HG03520 (cell line): ENCODE measurements at regions not wholly inside any gene's neighbourhood (a gene's known extent, or its start where the extent isn't known, plus 50 kb on each side); places are given as distances from the start of the nearest gene placed in this dataset.
"Not testable (repeated sequence)": the region's sequence is repeated elsewhere in the genome, so short reads cannot be mapped to it uniquely, and the experiment has no call there.

Experiments
- ATAC-seq: cut with Tn5 transposase; IDR thresholded peaks from one replicate; pipeline ENCODE4 v1.9.1; 2021; ENCODE audit warnings: mild to moderate bottlenecking, moderate library complexity; ENCODE audit not compliant: unreplicated experiment

- no peak for ATAC-seq
Measured at GRCh38 chr13:62473944-62474237, 1058.2 kb upstream of the PCDH20 start.

GRCh38 chr13:62473190-62473943, 1057.7 kb upstream of the PCDH20 start:
- no peak for ATAC-seq

DNA sequence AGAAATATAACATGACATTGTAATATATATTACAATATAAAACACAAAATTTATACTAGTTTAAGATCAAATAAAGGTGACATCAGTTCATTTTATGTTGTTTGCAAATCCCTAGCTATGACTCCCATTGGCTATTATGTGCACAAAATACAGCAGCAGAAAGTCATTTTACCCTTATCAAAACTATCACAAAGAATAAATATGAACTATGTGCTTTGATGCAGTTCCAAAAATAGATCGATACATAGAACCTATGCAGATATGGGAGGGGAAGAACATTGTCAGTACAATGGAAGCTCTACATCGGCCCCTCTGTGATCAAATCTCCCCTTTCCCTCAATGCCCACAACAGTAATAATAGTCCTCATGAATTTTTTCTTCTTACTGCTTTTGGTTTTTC, 1038.1 kb upstream of the PCDH20 start:
- no peak for ATAC-seq

DNA sequence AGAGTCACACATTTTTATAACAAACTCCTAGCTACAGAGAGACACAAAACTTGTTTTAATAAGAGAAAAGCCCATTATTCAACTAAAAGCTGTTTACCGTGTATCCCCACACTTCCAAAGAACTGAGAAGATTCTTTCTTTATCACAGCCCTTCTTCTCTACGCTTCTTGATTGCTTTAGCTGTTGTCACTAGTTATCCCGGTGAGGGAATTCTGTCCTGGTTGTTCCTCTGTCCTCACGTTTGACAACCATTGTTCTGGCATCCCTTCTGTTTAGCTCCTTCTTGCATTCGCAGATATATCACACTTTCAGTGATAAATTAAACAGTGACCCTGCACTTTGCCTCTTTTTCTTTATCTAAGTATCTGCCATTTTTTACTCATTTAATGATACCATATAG, 1035.1 kb upstream of the PCDH20 start:
- ATAC-seq: no peak

DNA sequence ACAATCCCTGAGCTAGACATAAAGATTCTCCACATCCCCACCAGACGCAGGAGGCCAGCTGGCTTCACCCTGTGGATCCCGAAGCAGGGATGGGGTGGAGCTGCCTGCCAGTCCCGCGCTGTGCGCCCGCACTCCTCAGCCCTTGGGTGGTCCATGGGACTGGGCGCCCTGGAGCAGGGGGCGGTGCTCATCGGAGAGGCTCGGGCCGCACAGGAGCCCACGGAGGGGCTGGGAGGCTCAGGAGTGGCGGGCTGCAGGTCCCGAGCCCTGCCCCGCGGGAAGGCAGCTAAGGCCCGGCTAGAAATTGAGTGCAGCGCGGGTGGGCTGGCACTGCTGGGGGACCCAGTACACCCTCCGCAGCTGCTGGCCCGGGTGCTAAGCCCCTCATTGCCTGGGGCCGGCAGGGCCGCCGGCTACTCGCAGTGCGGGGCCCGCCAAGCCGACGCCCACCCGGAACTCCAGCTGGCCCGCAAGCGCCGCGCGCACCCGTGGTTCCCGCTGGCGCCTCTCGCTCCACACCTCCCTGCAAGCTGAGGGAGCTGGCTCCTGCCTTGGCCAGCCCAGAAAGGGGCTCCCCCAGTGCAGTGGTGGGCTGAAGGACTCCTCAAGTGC, 1032.2 kb upstream of the PCDH20 start:
- ATAC-seq: not testable (repeated sequence)

DNA sequence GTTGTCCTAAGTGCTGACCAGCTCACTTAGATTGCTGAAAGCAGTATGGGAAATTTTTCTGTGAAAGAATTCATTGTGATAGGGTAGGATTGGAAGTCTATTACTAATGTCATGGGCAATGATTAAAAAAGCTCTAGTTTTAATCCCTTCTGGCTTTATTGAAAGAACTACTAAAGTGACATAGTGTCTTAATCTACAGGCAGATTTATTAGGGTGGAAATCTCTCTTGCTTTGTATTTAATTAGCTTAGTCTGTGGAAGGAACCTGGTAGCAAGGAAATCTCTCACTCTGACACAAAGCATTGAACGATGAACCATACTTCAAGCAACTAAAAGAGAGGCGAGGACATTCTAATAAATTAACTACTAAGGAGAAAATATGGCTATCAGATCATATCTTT, 1029.2 kb upstream of the PCDH20 start:
- no peak for ATAC-seq

GRCh38 chr13:62434081-62434480, 1018.4 kb upstream of the PCDH20 start:
- ATAC-seq: no peak

- ATAC-seq: no peak
Measured at GRCh38 chr13:62433660-62434059, 1018.0 kb upstream of the PCDH20 start.

GRCh38 chr13:62432906-62433305, 1017.3 kb upstream of the PCDH20 start:
- no peak for ATAC-seq

- no peak for ATAC-seq
Measured at GRCh38 chr13:62432295-62432694, 1016.6 kb upstream of the PCDH20 start.

- ATAC-seq: no peak
Measured at GRCh38 chr13:62431852-62432251, 1016.2 kb upstream of the PCDH20 start.

DNA sequence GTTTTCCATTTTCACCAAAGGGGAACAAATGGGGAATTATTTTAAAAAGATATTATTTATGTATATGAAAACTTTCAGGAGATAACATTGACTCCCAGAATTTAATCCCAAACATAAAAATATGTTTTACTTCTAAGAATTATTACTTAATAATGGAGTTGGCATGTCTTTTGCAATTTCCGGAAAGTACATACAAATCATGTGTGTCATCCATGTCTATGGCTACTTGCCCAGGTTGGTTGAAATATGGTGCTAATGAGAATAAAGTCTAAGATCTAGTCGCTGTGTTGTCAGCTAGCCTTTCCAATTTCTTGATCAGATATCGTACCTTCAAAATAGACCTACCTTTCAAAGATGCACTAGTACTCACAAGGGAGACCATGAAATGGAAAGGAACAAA, 1003.2 kb upstream of the PCDH20 start:
- ATAC-seq: no peak

- ATAC-seq: no peak
Measured at GRCh38 chr13:62418376-62418775, 1002.7 kb upstream of the PCDH20 start.

GRCh38 chr13:62407871-62408270, 992.2 kb upstream of the PCDH20 start:
- ATAC-seq: no peak

- no peak for ATAC-seq
Measured at GRCh38 chr13:62388515-62388914, 972.9 kb upstream of the PCDH20 start.

DNA sequence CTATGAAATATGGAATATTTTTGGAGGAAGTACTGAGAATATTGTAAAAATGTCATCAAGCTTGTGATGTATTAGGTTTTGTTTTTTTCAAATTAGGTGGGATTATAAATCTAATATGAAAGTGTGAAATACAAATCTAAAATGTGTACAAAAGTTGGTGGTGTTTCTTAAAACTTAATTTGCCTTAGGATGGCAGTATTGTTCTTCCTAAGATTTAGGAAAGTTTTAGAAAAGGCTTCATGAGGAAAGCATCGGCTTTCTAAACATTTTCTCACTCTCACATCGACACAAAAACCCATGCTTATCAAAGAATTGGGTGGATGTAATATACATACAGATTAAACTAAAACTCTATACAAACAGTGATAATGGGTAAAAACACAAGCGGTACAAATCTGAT, 972.0 kb upstream of the PCDH20 start:
- ATAC-seq: no peak

DNA sequence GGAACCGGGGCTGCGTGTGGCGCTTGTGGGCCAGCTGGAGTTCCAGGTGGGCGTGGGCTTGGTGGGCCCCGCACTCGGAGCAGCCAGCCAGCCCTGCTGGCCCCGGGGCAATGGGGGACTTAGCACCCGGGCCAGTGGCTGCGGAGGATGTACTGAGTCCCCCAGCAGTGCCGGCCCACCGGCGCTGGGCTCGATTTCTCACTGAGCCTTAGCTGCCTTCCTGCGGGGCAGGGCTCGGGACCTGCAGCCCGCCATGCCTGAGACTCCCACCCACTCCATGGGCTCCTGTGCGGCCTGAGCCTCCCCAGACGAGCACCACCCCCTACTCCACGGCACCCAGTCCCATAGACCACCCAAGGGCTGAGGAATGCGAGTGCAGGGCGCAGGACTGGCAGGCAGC, 963.6 kb upstream of the PCDH20 start:
- not testable (repeated sequence) for ATAC-seq

GRCh38 chr13:62377838-62378237, 962.2 kb upstream of the PCDH20 start:
- ATAC-seq: no peak

DNA sequence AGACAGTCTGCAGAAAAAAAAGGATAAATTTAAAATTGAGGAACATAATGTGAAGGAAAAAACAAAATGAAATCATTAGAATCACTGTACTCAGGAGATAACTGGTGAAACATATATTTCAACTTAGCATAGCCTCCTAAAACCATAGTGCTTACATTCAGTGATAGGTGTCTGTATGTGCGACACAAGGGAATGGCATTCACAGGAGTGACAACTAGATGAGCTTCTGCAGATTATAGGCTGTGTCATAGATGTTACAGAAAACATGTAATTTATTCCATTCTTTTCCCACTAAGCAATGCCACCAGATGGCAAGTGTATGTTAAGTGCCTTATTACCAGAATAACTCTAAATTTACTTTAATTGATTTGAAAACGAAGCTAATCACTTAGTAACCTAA, 960.0 kb upstream of the PCDH20 start:
- ATAC-seq: no peak

DNA sequence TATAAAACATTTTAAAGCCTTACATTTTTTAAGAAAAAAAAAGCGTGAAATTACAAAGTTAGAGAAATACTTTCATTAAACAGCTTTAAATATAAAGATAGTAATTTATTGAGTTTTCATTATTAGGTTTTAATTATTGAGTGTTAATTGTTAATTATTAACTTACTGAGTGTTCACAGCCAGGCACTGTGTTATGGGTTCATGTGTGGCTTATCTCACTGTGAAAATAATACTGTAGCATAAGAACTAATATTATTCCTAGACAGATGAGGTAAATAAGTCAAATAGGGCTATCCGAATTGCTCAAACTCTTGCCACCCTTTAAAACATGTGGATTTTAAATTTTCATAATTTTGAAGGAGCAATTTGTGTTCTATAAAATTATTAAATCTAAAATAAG, 956.1 kb upstream of the PCDH20 start:
- ATAC-seq: no peak

DNA sequence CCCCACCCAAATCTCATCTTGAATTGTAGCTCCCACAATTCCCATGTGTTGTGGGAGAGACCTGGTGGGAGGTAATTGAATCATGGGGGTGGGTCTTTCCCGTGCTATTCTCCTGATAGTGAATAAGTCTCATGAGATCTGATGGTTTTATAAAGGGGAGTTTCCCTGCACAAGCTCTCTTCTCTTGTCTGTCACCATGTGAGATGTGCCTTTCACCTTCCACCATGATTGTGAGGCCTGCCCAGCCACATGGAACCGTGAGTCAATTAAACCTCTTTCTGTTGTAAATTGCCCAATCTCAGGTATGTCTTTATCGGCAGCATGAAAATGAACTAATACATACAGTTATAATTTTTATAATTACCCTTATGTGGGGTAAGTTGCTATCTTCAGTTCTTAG, 952.3 kb upstream of the PCDH20 start:
- ATAC-seq: not testable (repeated sequence)

DNA sequence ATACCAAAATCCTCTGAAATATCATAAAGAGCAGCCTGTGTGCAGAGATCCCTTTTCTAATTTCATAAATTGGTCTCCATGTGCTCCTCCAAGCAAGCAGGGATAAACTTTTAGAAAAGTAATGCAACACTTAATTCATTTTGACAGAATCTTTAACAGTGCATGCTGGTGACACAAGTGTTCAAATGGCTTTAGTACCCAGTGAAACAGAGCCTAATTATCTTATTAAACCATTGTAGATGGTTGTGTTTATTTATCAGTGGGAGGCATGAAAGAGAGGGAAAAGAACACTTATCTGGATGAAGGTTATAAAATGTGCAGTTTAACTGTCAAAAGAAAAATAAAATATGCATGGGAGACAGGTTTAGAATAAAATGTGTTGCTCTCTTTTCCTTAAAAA, 945.0 kb upstream of the PCDH20 start:
- no peak for ATAC-seq

DNA sequence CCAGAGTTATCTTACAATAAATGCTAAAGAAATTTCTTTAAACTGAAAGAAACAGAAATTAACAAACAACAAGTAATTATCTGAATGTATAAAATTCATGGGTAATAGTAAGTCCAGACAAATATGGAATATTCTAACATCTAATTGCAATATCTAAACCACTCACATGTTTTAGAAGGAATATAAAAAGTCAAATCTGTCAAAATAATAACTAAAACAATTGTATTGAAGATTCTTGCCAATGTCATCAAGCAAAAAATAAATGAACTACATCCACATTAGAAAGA, 942.9 kb upstream of the PCDH20 start:
- ATAC-seq: no peak
